Non-pigmented ciliary epithelial cell (primary cell): ENCODE measurements at regions not wholly inside any gene's neighbourhood (a gene's known extent, or its start where the extent isn't known, plus 50 kb on each side); places are given as distances from the start of the nearest gene placed in this dataset.
"Not testable (repeated sequence)": the region's sequence is repeated elsewhere in the genome, so short reads cannot be mapped to it uniquely, and the experiment has no call there.

Source experiments
- DNase-seq: peaks from one replicate; pipeline ENCODE4 v3.0.0-alpha.2; 2010; ENCODE audit warnings: low read depth

DNA sequence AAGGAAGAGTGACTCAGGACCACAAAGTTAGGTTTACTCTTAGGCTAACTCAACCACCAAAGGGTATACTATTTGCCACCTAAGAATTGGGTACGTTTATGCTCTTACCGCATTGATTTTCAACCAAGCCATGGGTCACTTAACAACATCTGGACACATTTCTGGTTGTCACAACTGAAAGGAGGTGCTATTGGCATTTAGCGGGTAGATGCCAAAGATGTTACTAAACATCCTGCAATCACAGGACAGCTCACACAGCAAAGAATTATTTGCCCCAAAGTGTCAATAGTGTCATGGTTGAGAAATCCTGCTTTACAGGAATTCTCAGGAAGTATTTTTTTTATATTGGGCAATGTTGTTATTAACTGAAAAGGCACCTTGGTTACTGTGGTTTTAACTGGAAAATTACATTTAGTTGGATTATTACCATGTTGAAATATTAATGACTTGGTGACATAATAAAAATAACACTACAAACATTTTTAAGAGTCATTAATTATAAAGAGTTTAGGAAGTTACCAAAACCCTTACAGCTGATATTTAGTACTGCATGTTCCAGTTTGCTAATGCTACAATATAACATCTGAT, 185.0 kb upstream of the TMEM196 start:
- peak; percentile 62 for DNase-seq

DNA sequence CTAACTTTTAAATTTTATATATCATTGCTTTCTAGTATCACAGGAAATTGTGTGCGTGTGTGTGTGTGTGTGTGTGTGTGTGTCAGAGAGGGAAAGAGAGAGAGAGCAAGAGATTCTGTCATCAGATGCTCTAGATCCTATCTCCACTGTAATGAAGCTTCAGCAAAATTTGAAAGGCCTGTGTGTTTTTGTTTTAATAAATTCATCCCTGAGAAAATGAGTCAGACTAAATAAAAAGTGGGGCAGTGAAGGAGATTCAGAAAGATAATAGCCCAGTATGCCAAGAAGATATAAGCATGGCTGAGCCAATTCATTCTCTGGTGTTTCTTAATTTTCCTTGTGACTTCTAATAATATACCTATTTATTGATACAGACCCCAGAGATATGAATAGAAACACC, 184.2 kb upstream of the TMEM196 start:
- no peak for DNase-seq

DNA sequence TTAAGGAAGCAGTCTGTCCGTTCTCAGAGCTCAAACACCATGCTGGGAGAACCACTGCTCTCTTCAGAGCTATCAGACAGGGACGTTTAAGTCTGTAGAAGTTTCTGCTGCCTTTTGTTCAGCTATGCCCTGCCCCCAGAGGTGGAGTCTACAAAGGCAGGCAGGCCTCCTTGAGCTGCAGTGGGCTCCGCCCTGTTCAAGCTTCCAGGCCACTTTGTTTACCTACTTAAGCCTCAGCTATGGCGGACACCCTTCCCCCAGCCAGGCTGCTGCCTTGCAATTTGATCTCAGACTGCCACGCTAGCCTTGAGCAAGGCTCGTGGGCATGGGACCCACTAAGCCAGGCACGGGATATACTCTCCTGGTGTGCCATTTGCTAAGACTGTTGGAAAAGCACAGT, 180.7 kb upstream of the TMEM196 start:
- not testable (repeated sequence) for DNase-seq

DNA sequence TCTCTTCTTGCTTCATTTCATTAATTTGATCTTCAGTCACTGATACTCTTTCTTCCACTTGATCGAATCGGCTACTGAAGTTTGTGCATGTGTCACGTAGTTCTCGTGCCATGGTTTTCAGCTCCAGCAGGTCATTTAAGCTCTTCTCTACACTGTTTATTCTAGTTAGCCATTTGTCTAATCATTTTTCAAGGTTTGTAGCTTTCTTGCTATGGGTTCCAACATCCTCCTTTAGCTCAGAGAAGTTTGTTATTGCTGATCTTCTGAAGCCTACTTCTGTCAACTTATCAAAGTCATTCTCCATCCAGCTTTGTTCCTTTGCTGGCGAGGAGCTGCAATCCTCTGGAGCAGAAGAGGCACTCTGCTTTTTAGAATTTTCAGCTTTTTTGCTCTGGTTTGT, 180.0 kb upstream of the TMEM196 start:
- not testable (repeated sequence) for DNase-seq

DNA sequence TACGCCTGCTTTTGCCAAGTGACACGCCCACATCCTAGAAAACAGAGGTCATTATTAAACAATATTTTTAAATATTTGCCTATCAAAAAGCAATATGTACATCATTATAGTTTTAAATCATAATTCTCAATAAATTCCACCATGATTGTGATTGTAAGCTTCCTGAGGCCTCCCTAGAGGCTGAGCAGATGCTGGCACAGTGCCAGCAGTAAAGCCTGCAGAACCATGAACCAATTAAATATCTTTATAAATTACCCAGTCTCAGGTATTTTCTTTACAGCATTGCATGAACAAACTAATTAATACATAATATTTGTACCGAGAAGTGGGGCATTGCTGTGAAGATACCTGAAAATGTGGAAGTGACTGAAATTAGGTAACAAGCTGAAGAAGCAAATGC, 174.7 kb upstream of the TMEM196 start:
- no peak for DNase-seq

DNA sequence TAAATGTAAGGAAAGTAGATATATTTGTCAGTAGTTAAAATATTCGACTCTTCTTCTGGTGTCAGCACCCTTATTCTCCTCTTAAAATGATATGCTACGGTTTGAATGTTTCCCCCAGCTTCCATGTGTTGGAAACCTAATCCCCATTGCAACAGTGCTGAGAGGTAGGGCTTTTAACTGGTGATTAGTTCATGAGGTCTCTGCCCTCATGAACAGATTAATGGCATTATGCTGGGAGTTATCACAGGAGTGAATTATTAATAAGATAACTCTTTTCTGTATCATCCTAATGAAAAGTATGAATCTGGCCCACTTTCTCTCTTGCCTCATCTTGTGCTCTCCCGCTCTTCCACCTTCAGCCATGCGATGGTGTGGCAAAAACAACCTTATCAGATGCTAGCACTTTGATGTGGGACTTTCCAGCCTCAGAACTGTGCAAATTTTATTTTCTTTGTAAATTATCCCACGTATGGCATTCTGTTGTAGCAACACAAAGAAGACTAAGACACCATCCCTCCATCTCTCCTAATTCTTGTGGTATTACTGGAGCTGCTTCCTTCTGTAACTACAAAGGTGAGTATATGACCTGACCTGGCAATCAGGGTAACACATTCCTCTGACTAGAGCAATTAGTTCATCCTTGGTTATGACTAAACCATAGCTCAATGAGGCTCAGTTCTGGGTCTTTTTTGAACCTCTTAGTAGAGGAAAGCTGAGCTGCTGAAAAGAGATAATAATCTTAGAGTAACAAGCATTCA, 171.1 kb upstream of the TMEM196 start:
- DNase-seq, result no peak

DNA sequence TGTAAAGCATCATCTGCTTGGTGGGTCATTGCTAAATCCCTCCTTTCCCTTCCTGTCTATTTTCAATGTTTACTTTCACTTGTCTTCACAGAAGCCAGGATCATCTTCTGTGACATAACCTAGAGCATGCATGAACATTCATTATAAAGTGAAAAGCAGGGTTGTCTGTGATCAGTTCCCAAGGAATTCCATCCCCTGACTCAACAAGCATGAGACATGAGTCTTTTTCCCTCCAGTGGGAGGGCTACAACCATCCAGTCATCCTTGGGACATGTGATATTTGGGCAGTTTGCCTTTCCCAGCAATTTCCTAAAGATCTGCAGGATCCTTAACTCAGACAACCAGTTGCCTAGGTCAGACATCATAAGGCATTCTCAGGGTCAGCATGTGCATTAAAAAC, 166.3 kb upstream of the TMEM196 start:
- peak; percentile 59 for DNase-seq

DNA sequence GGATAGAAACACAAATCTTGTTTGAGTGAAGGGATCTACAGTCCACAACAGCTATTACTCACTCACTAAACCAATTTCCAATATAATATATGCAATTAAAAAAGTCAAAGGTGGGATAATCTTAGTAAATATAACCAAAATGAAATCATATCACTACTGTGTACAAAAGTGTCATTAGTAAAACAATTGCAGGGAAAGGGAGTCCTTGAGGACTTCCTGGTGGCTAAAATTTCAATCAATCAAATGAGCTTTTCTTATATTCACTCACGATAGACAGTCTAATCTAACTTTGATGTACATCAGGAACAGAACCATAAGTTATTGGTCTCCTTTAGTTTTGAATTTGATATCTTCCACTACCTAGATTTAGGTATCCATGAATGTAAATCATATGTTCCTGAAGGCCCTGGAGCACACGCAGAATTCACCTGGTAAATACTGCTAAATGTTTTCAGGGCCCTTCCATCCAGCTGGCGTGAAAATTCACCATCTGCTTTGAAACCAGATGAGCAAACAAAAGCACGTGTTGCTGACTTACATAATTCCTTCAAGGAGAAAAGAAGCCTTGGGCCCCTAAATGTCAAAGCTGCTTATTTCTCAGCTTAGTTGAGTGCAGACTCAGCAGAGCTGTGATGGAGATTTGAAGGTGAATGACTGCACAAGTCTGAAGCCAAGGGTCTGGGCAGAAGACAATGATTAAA, 159.3 kb upstream of the TMEM196 start:
- no peak for DNase-seq

DNA sequence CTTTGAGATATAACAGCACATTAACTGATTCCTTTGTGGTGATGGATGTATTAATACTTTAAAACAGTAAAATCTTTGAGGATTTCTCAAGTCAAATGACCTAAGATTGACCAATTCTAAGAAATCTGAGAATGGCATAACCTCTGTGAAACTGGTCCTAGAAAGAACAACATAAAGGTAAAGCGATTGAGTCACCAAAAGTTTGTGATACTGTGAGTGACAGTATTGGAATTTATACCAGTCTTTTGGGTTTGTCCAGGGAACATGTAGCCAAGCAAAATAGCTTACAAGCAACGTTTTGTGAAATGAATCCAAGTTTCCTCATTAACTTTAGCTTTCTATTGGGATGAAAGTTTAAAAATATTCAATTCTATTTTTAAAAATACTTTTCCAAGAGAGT, 157.4 kb upstream of the TMEM196 start:
- DNase-seq, result no peak

DNA sequence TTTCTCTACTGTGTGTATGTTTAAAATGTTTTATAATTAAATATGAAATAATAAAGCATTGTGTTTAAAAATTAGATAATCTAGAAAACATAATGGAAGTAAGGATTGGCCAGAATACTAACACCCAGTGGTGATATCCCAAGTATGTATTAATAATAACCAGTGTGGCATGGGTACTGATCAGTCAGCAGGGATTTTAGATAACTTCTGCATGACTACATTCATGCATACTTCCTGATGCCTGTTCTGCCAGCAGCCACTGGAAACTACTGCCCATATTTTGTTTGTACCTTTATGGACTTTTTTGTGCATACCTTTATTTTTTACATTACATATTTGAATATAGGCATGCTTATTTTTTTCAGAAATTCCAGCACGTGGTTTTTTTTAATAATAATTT, 156.6 kb upstream of the TMEM196 start:
- DNase-seq, result no peak

DNA sequence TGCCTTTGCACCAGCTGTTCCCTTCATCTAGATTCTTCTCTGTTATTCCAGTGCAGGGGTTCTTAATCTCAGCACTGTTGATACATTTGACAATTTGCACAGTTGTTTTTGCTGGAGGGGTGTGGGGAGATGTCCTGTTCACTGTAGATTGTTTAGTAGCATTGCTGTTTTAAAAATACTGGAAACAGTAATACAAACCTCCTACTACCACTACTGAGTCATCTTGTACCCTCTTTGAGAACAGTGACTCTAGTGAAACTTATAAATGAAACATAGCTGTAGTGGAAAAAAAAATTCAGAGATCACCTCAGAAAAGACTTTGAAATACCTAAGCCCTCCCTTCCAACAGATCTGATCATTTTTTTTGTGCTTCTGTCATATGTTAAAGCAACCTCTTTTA, 154.8 kb upstream of the TMEM196 start:
- DNase-seq, result no peak

DNA sequence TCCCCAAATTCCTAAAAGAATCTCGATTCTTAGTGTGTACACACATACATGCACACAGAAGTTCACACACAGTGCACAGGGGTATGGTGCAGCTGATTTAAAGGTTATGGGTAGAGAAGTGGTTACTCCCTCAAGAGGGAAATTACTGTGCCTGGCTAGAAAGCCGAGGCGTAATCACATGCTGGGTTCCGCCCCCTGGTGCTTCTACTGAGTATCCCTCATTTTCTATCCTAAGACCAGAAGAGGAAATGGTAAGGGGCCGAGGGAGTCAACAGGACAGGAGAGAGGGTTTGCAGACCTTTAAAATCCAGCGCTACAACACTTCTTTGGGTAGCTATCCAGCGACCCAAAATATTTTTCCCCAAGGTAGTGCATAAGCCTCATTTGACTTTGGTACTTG, 147.3 kb upstream of the TMEM196 start:
- no peak for DNase-seq

DNA sequence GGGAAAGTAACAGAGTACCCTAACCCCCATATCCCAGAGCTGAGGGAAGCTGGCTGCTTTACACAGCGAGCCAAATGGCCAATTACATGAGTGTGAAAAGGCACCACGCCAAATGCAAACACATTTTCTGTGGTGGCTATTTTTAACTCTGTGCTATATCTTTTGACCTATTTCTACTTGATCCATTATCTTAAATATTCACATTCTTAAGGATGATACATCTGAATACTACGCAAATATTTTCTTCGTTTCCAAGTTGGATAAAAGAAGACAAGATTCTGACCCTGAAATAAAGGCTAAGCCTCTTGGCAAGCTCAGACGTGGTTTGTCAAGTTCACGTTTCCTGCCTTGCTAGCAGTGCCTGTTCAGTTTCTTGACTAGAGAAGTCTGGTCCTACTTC, 146.7 kb upstream of the TMEM196 start:
- peak; percentile 40 for DNase-seq

DNA sequence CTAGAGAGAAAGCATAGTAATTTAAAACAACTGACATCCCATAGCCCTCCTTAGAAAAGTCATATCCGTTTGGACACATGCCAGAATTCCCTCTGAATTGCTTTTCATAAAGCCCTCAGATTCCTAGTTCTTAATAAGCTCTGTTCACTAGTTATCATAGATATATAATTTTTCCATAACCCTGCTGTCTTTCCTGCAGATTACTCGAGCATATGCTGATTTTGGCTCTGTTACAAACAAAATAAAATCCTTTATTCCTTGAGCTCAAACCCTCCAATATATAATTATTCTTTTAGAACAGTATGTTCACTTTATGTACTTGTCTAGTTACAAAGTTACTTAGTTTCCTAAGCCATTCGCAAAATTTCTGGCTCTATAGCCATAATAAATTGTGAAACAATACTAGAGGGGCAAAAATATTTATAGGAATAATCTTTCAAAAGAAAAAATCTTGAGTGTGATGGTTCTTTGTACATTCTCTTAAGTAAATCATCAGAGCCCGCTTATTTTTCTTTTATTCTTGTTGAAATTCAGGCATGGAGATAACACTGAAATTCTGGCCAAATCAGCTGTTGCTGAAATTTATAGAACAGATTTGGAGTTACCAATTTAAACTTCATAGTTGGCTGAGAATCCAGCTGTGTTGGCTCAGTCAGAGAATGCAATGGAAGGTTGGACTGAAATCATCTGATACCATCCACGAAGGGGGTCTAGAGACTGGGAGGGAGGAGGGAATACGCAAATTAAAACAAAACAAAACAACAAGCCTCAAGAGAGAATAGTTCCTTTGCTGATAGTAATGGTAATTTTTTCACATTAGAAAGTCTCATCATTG, 146.1 kb upstream of the TMEM196 start:
- DNase-seq, result no peak

DNA sequence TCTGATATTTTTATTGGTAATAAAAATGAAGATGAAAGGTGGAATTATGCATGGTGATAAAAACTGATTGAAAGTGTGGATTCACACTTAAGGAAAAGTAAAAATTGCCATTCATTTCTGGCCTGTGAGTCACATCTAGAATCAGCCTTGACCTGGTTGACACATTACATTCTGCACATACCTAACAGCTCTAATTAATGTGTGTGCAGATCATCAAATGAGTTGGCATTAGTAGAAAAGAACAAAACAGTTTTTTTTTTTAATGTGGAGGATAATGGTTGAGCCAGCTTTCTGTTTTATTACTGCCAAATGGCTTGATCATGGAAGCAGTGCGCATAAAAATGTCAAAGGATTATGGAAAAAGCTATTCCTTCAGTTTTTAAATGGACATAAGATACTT, 142.6 kb upstream of the TMEM196 start:
- no peak for DNase-seq

DNA sequence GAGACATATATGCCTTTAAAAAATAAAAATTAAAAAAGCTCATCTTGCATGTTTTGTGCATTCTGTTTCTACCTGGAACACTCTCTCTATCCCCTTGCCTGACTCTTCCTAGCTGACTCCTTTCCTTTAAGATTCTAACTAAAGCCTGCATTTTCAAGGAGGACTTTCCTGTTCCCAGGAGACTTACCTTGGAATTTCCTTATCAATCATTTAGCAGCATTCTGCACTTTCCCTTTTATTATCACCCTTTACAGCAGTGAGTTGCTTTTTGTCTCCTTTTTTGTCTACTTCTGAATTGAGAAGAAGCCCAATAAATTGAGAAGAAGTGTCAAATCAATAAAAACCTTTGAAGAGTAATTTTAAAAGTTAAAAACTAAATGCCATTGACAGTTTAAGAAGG, 142.2 kb upstream of the TMEM196 start:
- DNase-seq, result no peak

DNA sequence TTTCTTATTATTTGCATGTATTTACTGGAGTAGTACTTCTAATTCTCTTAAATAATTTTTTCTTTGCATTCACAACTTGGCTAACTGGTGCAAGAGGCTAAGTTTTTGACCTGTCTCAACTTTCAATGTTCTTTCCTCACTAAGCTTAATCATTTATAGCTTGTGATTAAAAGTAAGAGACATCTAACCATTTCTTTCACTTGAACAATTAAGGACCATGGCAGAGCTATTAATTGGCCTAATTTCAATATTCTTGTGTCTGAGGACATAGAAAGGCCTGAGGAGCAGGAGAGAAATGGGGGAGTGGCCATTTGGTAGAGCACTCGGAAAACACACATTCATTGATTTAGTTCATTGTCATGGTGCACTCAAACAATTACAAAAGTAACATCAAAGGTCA, 141.4 kb upstream of the TMEM196 start:
- DNase-seq, result no peak

DNA sequence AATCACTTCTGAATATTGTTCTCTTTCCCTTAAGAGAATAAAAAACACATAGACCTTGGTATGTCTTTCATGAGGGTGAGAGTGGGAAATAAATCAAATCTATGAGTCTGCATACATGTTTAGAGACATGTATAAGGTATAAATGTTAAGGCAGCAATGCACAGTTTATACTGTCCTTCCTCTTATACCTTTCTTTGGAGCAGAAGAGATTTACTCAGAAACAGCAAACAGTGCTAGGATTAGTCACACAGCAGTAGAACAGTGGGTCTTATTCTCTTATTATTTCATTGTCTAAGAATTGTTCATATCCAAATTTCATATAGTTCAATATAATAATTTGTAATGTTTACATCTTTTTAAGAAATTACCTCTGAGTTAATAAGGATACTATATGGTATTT, 126.7 kb upstream of the TMEM196 start:
- no peak for DNase-seq

DNA sequence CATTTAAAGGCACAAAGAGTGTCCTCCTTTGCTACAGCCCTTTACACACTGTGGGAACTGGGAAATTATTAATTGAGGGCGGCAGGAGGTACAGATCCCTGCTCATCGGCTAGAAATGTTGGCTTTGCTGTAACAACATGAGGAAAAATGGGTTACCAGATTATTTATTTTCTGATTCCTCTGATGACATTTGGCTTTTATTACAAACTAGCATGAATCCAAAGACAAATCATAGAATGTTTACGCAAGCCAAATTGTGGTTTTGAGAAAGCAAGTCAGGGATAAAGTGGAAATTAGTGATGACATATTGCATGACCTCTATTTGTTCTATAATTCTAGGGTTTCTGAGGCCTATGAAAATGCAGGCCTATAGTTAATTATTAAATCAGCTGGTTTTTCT, 126.1 kb upstream of the TMEM196 start:
- DNase-seq, result peak; percentile 37

DNA sequence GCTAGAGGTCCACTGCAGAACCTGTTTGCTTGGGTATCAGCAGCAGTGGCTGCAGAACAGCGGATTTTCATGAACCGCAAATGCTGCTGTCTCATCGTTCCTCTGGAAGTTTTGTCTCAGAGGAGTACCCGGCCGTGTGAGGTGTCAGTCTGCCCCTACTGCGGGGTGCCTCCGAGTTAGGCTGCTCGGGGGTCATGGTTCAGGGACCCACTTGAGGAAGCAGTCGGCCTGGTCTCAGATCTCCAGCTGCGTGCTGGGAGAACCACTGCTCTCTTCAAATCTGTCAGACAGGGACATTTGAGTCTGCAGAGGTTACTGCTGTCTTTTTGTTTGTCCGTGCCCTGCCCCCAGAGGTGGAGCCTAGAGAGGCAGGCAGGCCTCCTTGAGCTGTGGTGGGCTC, 109.5 kb upstream of the TMEM196 start:
- DNase-seq, result not testable (repeated sequence)

DNA sequence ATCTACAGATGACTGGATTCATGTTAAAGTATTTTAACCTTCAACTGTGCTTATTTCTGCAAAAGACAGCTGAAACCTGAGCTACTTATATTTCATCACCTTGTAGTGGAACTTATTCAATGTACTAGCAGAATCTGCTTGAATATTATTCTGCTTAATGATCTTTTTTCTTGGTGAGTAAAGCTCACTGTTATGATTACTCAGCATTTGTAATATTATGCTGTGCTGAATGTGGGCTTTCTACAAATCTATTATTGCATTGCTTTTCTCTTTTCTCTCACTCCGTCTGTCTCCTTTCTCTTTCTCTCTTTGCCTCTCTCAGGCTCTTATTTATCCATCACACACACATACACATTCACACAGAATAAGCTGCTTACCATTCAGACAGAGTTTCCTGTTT, 98.7 kb upstream of the TMEM196 start:
- no peak for DNase-seq

DNA sequence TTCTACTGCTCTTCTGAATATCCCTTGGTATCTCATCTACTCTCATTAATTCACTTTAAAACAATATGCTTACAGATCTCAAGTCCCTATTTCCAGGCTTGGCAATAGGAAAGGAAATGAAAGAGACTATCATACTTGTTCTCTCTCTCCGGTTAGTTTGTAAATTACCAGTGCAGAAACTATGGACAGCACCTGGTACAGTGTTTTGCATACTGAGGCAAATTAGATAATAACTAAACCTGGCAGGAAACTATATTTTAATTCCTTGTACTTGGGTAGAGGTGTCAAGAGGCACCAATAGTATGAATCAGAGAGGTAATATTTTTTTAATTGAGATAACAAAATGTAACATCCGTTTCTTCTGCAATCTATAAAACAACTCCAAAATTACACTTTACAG, 97.7 kb upstream of the TMEM196 start:
- DNase-seq, result no peak

DNA sequence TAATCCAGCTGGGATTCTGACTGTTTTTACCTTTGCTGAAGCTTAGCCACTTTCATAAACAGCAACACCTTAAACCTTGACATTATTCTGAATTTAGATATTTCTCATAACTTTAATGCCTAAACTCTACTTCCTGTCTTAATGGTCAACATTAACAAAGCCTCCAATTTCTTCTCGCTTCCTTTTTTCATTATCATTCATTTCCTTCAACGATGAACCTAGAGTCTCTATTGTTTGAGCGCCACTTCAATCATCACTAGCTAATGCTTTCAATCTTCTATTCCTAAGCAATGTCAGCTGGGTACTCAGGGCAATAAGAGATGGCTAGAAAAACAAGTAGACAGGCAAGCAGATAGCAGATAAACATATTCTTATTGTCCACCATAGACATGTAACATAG, 96.6 kb upstream of the TMEM196 start:
- no peak for DNase-seq
